AG10803 (cell line): ENCODE measurements at regions not wholly inside any gene's neighbourhood (a gene's known extent, or its start where the extent isn't known, plus 50 kb on each side); places are given as distances from the start of the nearest gene placed in this dataset.

Experiments
- DNase-seq: peaks from one replicate; pipeline ENCODE4 v3.0.0; 2010; ENCODE audit warnings: low read depth
- H3K4me3 ChIP-seq: 2 replicates; pipeline ENCODE4 v1.5.1; 2011; ENCODE audit warnings: mild to moderate bottlenecking, low read length, control low read depth
- TF ChIP-seq, protein P1 (sequence below): conservative IDR thresholded peaks from 2 replicates; pipeline ENCODE4 v1.5.1; 2011; ENCODE audit warnings: mild to moderate bottlenecking, low read length, control low read depth, inconsistent platforms

DNA sequence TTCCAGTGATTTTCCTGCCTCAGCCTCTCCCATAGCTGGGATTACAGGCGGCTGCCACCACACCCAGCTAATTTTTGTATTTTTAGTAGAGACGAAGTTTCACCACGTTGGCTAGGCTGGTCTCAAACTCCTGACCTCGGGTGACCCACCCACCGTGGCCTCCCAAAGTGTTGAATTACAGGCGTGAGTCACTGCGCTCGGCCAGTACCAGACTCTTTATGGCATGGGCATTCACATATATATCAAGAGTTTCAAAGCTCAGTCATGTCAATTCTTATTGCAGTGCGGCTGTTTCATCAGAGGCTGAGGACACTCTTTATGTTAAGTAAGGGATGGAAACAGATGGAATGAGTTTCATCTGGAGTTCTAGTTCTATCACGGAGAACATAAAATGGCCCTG lies 315.2 kb upstream of the CDH6 start:
- H3K4me3 ChIP-seq, result no peak overlapping the region
- TF ChIP-seq, protein P1, sequence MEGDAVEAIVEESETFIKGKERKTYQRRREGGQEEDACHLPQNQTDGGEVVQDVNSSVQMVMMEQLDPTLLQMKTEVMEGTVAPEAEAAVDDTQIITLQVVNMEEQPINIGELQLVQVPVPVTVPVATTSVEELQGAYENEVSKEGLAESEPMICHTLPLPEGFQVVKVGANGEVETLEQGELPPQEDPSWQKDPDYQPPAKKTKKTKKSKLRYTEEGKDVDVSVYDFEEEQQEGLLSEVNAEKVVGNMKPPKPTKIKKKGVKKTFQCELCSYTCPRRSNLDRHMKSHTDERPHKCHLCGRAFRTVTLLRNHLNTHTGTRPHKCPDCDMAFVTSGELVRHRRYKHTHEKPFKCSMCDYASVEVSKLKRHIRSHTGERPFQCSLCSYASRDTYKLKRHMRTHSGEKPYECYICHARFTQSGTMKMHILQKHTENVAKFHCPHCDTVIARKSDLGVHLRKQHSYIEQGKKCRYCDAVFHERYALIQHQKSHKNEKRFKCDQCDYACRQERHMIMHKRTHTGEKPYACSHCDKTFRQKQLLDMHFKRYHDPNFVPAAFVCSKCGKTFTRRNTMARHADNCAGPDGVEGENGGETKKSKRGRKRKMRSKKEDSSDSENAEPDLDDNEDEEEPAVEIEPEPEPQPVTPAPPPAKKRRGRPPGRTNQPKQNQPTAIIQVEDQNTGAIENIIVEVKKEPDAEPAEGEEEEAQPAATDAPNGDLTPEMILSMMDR, result no peak
- DNase-seq, result no peak

DNA sequence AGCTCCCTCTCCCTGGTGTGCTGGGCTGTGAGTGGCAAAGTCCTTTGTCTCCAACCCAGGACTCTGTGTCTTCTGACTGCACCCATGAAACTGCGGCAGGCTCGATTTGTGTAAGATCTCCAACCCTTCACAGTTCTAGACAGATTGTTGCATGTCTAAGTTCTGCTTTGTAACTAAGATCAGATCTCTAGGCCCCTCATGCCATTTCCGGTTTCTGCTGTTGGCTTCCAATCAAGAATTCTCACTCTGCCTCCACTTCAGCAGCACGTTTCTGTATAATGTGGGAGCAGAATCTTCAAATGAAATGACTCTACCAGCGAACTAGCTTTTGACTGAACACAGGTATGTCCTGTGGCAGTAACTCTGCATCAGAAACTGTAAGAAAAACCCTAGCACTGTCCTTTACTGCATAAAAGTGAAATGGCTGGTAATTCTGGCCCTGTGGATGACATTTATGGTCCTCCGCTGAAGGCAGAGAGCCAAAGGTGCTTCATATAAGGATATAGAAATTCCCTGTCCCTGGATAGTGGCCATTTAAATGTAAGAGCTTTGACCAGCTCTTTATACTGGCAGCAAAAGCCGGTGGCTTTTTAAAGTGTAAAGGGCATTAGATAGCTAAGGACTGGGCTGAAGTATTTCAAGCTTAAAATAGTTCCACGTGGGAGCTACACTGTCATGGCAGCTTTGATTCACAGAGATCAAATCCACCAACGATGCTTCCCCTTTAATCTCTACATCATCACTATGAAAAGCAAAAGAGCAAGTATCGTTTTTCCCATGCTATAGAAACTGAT lies 319.0 kb upstream of the CDH6 start:
- TF ChIP-seq, protein P1, result no peak
- no peak overlapping the region for H3K4me3 ChIP-seq
- DNase-seq, result no peak

DNA sequence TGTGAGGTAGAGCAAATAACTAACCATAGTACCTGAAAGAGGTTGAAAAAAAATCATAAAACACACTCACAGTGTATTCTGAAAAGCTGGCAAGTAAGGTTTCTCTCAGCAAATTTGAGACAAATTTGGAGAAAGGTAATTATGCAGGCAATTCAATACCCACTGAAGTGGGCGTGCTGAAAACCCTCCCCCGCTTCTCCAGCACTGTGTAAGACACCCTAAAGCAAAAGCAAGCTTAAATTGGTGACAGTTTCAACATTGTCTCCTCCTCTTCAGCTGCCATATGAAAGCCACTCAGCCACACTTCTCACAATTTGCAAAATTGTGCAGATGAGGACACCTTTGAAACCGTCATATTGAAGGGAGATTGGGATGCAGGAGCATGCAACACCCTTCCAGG lies 322.3 kb upstream of the CDH6 start:
- no peak overlapping the region for H3K4me3 ChIP-seq

DNA sequence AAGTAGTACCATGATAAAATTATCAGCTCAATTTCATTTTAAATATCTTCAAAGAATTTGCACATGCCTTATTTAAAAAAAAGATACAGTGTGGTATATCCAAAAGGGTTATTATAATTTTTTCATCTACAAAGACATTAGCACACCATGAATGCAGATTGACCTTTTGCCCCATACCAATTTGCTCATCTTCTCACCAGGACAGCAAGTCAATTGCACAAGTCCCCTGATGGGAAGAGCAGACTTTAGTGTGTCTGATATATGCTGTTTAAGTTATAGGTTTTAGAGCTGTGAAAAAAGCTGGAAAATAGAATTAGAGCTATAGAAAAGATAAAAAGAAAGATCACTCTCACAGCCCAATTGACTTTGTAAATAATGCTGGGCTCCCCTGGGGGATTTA lies 325.8 kb upstream of the CDH6 start:
- TF ChIP-seq, protein P1, result no peak
- no peak overlapping the region for H3K4me3 ChIP-seq
- no peak for DNase-seq

More for the DNA sequence above, 322.3 kb upstream of the CDH6 start:
- TF ChIP-seq, protein P1, result no peak
- no peak for DNase-seq

DNA sequence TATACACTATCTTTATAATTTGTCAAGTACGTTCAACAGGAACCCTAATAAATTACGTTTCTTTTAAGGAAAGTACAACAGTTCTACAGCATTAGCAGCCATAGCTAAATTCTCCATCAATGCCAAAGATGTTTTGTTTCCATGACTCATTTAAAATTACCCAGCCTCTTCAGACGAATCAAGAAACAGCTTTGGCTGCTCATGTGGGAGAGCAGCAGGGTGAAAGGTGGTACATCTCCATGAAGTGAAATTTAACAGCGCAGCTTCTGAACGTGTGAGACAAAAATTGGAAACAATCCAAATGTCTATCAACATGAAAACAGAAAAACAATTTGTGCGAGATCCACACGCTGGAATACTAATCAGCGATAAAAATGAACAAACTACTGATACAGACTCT lies 327.3 kb upstream of the CDH6 start:
- TF ChIP-seq, protein P1, result no peak
- no peak for DNase-seq
- no peak overlapping the region for H3K4me3 ChIP-seq

DNA sequence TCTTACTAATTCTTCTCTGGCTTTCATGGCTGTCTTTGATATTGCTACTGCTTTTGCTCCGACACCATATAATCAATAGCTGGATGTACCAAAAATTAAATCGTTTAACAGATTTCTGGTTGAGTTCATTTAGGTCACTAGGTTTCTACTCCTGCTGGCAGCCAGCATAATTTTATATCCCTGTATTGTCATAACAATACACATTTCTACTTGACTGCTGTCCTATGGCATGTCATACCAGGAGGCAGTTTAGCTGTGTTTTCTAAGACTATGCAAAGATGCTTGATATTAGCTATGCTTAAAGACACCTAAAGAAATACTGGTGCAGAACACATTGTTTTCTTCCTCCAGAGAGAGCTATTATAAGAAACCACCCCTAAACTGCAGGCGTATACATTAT lies 337.2 kb upstream of the CDH6 start:
- no peak overlapping the region for H3K4me3 ChIP-seq
- DNase-seq, result no peak
- TF ChIP-seq, protein P1, result no peak

DNA sequence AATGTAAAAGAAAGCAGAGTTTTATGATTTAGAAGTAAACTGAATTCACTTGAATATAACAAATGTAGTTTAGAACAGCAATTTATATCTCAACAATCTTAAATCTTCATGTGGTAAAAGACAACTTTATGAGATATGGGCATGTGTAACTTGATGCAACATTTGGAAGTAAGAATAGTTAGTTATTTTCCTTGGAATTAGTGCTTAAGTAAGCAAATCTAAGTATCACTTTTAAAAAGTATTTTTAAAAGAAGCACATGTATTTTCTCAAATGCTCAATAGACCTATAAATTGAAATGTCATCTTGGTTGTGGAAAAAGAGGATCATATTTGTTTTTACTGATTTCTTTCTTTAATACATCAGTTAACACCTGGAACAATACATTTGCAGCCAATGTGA lies 340.3 kb upstream of the CDH6 start:
- no peak for DNase-seq
- H3K4me3 ChIP-seq, result no peak overlapping the region
- TF ChIP-seq, protein P1, result no peak
